ENCODE measurements at regions not wholly inside any gene's neighbourhood (a gene's known extent, or its start where the extent isn't known, plus 50 kb on each side); places are given as distances from the start of the nearest gene placed in this dataset.
A peak's percentile ranks its signal among the peaks of the same experiment; 100 is the strongest.

GRCh38 chr14:101127224-101127623 lies 223.7 kb upstream of the RTL1 start:
- Histone ChIP-seq H3K36me3 (ENCODE audit: insufficient read depth, low read length) (no peaks in the 10 kb centered on the region), H3K4me1 (ENCODE audit: insufficient read depth, low read length) (no peaks in the 10 kb centered on the region), H3K27ac (ENCODE audit: low read depth in 1 of 2, low read length in 2 of 2) (no peak overlapping the region), H3K9me3 (ENCODE audit: control insufficient read depth in 1 of 2, insufficient read depth in 1 of 2, low read length in 2 of 2) (peaks cover 0 to 15% of the 10 kb centered on the region in 2 experiments), H3K27me3 (ENCODE audit: control insufficient read depth in 1 of 2, insufficient read depth in 2 of 2, low read length in 2 of 2) (peaks cover 0 to 3% of the 10 kb centered on the region in 2 experiments), H3K4me3 (ENCODE audit: low read length) (no peak overlapping the region)
- Mint-ChIP-seq H3K27me3 (peaks cover 43% of the 10 kb centered on the region), H3K9me3 (peaks cover 3% of the 10 kb centered on the region), H3K27ac (no peak overlapping the region), H3K4me1 (ENCODE audit: low read depth) (no peaks in the 10 kb centered on the region), H3K36me3 (ENCODE audit: low read depth) (no peaks in the 10 kb centered on the region), H3K4me3 (no peak overlapping the region)
- ATAC-seq (ENCODE audit: poor library complexity): no peak
- no peak for TF ChIP-seq CTCF (IDR thresholded peaks at IDR 0.05)
- intact Hi-C loops (cut with DNase I, micrococcal nuclease): no loop called here
- ChIA-PET CTCF (no interaction called here), POLR2A (no interaction called here)
- DNase-seq: no peak

- H3K4me3 Mint-ChIP-seq: no peak overlapping the region
- peaks cover 3% of the 10 kb centered on the region for H3K9me3 Mint-ChIP-seq
- H3K27ac Mint-ChIP-seq: no peak overlapping the region
- ATAC-seq (ENCODE audit: poor library complexity): no peak
- H3K27me3 Mint-ChIP-seq: peaks cover 48% of the 10 kb centered on the region
- no peaks in the 10 kb centered on the region for H3K36me3 ChIP-seq (ENCODE audit: insufficient read depth, low read length)
- POLR2A ChIA-PET: no interaction called here
- peaks cover 0 to 19% of the 10 kb centered on the region in 2 experiments for H3K9me3 ChIP-seq (ENCODE audit: control insufficient read depth in 1 of 2, insufficient read depth in 1 of 2, low read length in 2 of 2)
- peaks cover 0 to 8% of the 10 kb centered on the region in 2 experiments for H3K27me3 ChIP-seq (ENCODE audit: control insufficient read depth in 1 of 2, insufficient read depth in 2 of 2, low read length in 2 of 2)
- intact Hi-C loops (cut with DNase I, micrococcal nuclease): no loop called here
- DNase-seq: peak in 2 of 14 experiments; percentile 3 to 28
- CTCF ChIA-PET: no interaction called here
- H3K36me3 Mint-ChIP-seq (ENCODE audit: low read depth): no peaks in the 10 kb centered on the region
- H3K4me1 ChIP-seq (ENCODE audit: insufficient read depth, low read length): no peaks in the 10 kb centered on the region
- H3K4me1 Mint-ChIP-seq (ENCODE audit: low read depth): no peaks in the 10 kb centered on the region
- no peak overlapping the region for H3K4me3 ChIP-seq (ENCODE audit: low read length)
- TF ChIP-seq CTCF (IDR thresholded peaks at IDR 0.05): no peak
- H3K27ac ChIP-seq (ENCODE audit: low read depth in 1 of 2, low read length in 2 of 2): no peak overlapping the region
Measured at GRCh38 chr14:101128478-101129321, 225.2 kb upstream of the RTL1 start.

GRCh38 chr14:101129521-101130167 lies 226.1 kb upstream of the RTL1 start:
- ATAC-seq (ENCODE audit: poor library complexity) (no peak), DNase-seq (no peak)
- Histone ChIP-seq H3K9me3 (ENCODE audit: control insufficient read depth in 1 of 2, insufficient read depth in 1 of 2, low read length in 2 of 2) (peaks cover 0 to 27% of the 10 kb centered on the region in 2 experiments), H3K4me1 (ENCODE audit: insufficient read depth, low read length) (no peaks in the 10 kb centered on the region), H3K4me3 (ENCODE audit: low read length) (no peak overlapping the region), H3K36me3 (ENCODE audit: insufficient read depth, low read length) (no peaks in the 10 kb centered on the region), H3K27ac (ENCODE audit: low read depth in 1 of 2, low read length in 2 of 2) (no peak overlapping the region), H3K27me3 (ENCODE audit: control insufficient read depth in 1 of 2, insufficient read depth in 2 of 2, low read length in 2 of 2) (peaks cover 0 to 11% of the 10 kb centered on the region in 2 experiments)
- TF ChIP-seq CTCF (IDR thresholded peaks at IDR 0.05): no peak
- Mint-ChIP-seq H3K27ac (no peak overlapping the region), H3K4me3 (no peak overlapping the region), H3K4me1 (ENCODE audit: low read depth) (no peaks in the 10 kb centered on the region), H3K9me3 (peaks cover 3% of the 10 kb centered on the region), H3K27me3 (peaks cover 56% of the 10 kb centered on the region), H3K36me3 (ENCODE audit: low read depth) (no peaks in the 10 kb centered on the region)
- ChIA-PET POLR2A (no interaction called here), CTCF (no interaction called here)
- intact Hi-C loops (cut with DNase I, micrococcal nuclease): no loop called here

Data from CD4-positive, alpha-beta T cell (primary cell).